GM12864 (cell line): ENCODE measurements at regions not wholly inside any gene's neighbourhood (a gene's known extent, or its start where the extent isn't known, plus 50 kb on each side); places are given as distances from the start of the nearest gene placed in this dataset.

ENCODE experiments used
- DNase-seq: peaks from one replicate; pipeline ENCODE4 v3.0.0-alpha.2; 2011; ENCODE audit warnings: low read depth
- H3K4me3 ChIP-seq: 2 replicates; pipeline ENCODE4 v1.5.1; 2011; ENCODE audit warnings: mild to moderate bottlenecking, low read depth, low read length, control low read depth
- TF ChIP-seq, protein P1 (sequence below): IDR thresholded peaks from 2 replicates; pipeline ENCODE4 v1.5.1; 2011; ENCODE audit warnings: low read depth, mild to moderate bottlenecking, moderate library complexity, low read length, control low read depth, inconsistent platforms; ENCODE audit errors: missing control alignments

DNA sequence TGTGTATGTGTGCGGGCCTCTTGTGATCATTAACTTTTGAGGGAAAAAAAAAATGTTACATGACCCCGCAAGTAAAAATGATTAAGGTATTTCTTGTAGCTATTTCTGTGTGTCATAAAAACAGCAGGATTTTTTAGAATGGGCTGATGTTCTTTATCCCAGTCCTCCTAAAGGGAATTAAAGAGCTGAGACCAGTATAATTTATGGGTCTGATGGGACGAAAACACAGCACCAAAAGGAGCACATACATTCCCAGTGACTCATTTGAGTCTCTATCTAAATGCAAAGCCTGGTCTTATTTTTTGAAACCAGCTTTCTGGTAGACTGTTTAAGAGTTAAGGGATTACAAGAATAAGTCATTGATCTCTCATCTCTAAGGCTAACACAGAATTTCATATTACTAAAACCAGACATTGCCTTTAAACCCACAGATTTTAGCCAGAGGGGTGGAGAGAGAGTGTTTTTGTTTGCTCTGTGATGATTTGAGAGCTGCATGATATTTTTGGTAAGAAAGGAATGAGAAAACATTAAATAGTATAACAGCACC, 342.3 kb upstream of the EPHA4 start:
- no peak for DNase-seq
- H3K4me3 ChIP-seq: no peak overlapping the region
- TF ChIP-seq, protein P1, sequence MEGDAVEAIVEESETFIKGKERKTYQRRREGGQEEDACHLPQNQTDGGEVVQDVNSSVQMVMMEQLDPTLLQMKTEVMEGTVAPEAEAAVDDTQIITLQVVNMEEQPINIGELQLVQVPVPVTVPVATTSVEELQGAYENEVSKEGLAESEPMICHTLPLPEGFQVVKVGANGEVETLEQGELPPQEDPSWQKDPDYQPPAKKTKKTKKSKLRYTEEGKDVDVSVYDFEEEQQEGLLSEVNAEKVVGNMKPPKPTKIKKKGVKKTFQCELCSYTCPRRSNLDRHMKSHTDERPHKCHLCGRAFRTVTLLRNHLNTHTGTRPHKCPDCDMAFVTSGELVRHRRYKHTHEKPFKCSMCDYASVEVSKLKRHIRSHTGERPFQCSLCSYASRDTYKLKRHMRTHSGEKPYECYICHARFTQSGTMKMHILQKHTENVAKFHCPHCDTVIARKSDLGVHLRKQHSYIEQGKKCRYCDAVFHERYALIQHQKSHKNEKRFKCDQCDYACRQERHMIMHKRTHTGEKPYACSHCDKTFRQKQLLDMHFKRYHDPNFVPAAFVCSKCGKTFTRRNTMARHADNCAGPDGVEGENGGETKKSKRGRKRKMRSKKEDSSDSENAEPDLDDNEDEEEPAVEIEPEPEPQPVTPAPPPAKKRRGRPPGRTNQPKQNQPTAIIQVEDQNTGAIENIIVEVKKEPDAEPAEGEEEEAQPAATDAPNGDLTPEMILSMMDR: no peak

DNA sequence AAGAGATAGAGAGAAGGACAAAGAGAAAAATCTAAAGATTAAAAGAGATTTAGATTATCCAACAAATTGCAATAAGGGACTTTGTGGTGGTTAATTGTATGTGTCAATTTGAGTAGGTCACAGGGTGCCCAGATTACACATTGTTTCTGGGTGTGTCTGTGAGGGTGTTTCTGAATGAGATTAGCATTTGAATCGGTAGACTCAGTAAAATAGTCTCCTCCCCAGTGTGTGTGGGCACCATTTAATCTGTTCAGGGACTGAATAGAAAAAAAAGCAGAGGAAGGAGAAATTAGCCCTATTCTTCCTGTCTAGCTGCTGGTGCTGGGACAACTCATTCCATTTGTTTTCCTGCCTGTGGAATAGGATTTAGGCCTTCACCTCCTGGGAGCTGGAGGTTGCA, 339.8 kb upstream of the EPHA4 start:
- no peak overlapping the region for H3K4me3 ChIP-seq
- DNase-seq: no peak
- TF ChIP-seq, protein P1: no peak

DNA sequence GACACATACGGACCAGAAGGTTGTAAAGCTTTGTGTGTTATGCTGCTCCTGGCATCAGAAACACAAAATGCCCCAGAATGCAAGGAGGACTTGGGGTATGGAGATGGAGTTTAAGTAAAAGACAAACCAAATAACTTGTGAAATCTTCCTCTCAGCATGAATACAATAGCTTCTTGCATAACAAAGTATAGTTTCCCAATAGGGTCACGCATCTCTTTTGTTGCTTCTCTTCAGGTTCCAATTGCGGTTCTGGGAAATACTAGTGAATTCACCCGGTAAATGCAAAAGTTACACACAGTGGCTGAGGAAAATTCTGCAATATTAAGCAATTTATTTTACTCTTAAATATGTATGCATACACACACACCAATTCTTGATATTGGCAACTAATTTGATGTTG, 339.2 kb upstream of the EPHA4 start:
- TF ChIP-seq, protein P1: no peak
- no peak for DNase-seq
- no peak overlapping the region for H3K4me3 ChIP-seq

DNA sequence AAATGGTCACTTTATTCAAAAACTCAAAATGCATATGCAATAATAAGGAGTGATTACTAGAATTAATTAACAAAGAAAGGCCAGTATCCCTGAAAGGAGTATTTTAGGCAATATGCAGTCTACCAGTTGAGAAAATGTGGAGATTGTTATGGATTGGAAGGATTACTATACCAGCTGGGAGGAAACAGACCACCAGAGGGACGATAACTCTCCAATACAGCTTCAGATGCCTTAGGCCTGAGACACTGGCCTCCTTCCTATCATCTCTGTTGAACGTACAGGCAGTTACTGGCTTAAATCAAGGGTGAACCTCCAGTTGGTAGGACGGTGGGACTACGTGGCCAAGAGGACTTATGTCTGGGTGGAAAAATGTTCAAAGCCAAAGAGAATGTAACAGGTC, 336.4 kb upstream of the EPHA4 start:
- TF ChIP-seq, protein P1: no peak
- no peak for DNase-seq
- H3K4me3 ChIP-seq: no peak overlapping the region

DNA sequence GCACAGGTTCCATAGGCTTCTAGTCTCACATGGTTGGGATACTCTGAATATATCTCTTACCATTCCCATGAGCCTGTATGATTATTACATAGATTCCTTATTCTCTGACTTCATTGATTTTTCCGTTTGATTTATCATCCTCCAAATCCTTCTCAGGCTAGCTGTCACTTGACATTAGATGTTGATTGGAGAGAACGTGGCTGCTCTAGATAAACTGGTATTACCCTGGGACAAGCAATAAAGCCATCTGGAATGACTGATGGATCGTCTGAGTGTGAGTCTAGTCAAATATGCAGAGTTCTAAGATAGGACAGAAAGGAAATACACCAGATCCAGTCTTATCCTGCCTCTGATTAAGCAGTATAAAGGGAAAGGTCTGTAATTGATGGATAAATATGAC, 325.6 kb upstream of the EPHA4 start:
- TF ChIP-seq, protein P1: no peak
- no peak for DNase-seq

DNA sequence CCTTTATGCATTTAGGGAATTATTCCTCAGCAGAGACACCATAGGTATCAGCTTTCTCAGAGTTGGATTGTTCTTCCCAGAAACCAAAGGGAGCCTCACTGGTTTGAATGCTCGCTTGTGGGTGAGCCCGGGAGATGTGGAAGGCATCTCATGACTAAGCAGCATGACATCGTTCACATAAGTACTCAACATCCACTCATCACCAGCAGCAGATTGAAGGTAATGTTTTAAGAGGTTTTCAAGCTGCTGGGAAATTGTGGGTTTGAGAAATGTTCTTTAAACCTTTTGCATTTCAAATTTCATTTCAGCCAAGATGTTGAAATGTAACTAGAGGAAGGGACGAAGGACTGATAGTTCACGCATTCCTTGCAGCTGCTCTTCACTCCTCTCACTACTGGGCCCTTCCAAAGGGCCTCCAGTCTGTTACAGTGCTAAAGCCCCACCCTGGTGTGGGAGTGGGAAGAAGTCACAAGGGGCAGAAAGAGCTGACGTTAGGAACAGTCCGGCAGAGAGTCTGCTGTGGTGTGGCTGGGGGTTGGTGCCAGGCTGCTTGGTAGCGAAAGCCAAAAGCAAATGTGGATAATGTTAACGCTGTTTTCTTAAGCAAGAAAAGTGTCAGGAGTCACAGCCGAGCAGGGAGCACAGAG, 324.5 kb upstream of the EPHA4 start:
- H3K4me3 ChIP-seq: no peak overlapping the region
- TF ChIP-seq, protein P1: no peak
- DNase-seq: no peak

More for the DNA sequence above, 325.6 kb upstream of the EPHA4 start:
- H3K4me3 ChIP-seq: no peak overlapping the region
